ENCODE measurements at regions not wholly inside any gene's neighbourhood (a gene's known extent, or its start where the extent isn't known, plus 50 kb on each side); places are given as distances from the start of the nearest gene placed in this dataset.

DNA sequence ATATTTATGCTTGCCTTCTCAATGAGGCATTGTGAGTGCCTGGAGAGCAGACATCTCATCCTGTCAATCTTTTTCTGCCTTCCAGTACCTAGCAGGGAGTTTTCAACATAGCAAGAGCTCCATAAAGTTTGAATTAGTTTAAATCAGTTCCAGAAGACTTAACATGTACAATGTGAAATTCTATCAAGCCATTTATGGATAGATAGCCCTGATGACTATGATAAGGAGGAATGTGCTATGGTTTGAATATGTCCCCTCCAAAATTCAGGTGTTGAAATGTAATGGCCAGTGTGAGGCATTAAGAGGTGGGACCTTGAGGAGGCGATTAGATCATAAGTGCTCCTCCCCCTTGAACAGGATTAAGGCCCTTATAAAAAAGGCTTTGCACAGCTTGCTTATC, 306.9 kb upstream of the SMARCA2 start:
- TF ChIP-seq, protein P1, sequence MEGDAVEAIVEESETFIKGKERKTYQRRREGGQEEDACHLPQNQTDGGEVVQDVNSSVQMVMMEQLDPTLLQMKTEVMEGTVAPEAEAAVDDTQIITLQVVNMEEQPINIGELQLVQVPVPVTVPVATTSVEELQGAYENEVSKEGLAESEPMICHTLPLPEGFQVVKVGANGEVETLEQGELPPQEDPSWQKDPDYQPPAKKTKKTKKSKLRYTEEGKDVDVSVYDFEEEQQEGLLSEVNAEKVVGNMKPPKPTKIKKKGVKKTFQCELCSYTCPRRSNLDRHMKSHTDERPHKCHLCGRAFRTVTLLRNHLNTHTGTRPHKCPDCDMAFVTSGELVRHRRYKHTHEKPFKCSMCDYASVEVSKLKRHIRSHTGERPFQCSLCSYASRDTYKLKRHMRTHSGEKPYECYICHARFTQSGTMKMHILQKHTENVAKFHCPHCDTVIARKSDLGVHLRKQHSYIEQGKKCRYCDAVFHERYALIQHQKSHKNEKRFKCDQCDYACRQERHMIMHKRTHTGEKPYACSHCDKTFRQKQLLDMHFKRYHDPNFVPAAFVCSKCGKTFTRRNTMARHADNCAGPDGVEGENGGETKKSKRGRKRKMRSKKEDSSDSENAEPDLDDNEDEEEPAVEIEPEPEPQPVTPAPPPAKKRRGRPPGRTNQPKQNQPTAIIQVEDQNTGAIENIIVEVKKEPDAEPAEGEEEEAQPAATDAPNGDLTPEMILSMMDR (conservative IDR thresholded peaks at IDR 0.05 in 1 of 2, IDR thresholded peaks at IDR 0.05 in 1 of 2; ENCODE audit: low read depth in 1 of 2, low read length in 2 of 2): no peak
- no peak for TF ChIP-seq EZH2 (IDR thresholded peaks at IDR 0.05; ENCODE audit: low read length, missing control alignments)

All from fibroblast of lung (primary cell).